Colonic mucosa (tissue), 4 donors: ENCODE measurements at regions not wholly inside any gene's neighbourhood (a gene's known extent, or its start where the extent isn't known, plus 50 kb on each side); places are given as distances from the start of the nearest gene placed in this dataset.

ENCODE experiments used
- DNase-seq: peaks from one replicate; pipeline ENCODE4 v3.0.0-alpha.2; 2020
- H3K27ac ChIP-seq: fragments of 200-600 bp; one replicate; pipeline ENCODE4 v1.8.0; 2021
- H3K27me3 ChIP-seq: fragments of 200-600 bp; one replicate; pipeline ENCODE4 v1.8.0; 2021
- H3K36me3 ChIP-seq: fragments of 200-600 bp; one replicate; pipeline ENCODE4 v1.8.0; 2021
- H3K4me1 ChIP-seq: fragments of 200-600 bp; one replicate; pipeline ENCODE4 v1.8.0; 2021; ENCODE audit warnings: mild to moderate bottlenecking
- H3K4me3 ChIP-seq: fragments of 200-600 bp; one replicate; pipeline ENCODE4 v1.8.0; 2021
- H3K9ac ChIP-seq, 2 donors: one replicate each; pipeline ENCODE4 v1.7.0; 2013; ENCODE audit warnings: control low read depth in 2 of 2, low read depth in 2 of 2, low read length in 2 of 2
- H3K9me3 ChIP-seq: fragments of 200-600 bp; one replicate; pipeline ENCODE4 v1.8.0; 2021
- intact Hi-C: fragments of 100-400 bp; cut with DNase I; formaldehyde crosslinking; loops from one replicate; pipeline ENCODE4 v1.14.1; 2022
- TF ChIP-seq, protein P1 (sequence below): fragments of 200-600 bp; IDR thresholded peaks from one replicate; pipeline ENCODE4 v1.8.0; 2022; ENCODE audit warnings: antibody characterized with exemption, mild to moderate bottlenecking
- donor health status: healthy.
- donor health status: DM: no; HTN: no; CAD: no.
- donor health status: DM: no; HTN: no; CAD: no.

DNA sequence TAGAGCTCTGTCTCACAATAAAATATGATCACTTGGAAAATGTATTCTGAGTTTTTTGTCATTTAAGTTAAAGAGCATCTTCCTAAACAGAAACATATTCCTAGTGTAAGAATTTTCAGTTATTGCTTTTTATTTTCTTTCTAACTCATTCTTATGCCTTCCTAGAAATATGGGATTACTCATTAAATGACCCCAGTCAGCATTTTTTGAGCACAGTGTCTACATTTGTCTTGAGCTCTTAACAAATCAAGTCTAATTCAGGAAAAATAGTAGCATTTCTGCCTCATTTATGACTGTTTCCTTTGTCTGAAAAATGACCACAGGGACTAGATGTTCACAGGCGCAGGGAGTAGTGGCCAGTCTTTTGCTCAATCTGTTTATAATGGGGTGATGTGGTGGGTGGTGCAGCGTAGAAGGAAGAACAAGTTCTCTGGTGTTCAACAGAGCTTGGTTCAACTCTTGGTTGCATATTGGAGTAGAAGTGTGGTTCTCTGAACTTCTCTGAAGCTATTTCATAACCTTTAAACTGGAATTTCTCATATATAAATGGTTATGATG is 267.1 kb downstream of the CYRIA start:
- Histone ChIP-seq H3K27me3 (no peaks in the 10 kb centered on the region), H3K4me1 (no peaks in the 10 kb centered on the region), H3K9ac (no peak overlapping the region), H3K27ac (no peak overlapping the region), H3K9me3 (no peaks in the 10 kb centered on the region), H3K36me3 (no peaks in the 10 kb centered on the region), H3K4me3 (no peak overlapping the region)
- no peak for DNase-seq
- intact Hi-C loops = no loop called here
- TF ChIP-seq, protein P1, sequence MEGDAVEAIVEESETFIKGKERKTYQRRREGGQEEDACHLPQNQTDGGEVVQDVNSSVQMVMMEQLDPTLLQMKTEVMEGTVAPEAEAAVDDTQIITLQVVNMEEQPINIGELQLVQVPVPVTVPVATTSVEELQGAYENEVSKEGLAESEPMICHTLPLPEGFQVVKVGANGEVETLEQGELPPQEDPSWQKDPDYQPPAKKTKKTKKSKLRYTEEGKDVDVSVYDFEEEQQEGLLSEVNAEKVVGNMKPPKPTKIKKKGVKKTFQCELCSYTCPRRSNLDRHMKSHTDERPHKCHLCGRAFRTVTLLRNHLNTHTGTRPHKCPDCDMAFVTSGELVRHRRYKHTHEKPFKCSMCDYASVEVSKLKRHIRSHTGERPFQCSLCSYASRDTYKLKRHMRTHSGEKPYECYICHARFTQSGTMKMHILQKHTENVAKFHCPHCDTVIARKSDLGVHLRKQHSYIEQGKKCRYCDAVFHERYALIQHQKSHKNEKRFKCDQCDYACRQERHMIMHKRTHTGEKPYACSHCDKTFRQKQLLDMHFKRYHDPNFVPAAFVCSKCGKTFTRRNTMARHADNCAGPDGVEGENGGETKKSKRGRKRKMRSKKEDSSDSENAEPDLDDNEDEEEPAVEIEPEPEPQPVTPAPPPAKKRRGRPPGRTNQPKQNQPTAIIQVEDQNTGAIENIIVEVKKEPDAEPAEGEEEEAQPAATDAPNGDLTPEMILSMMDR = no peak

DNA sequence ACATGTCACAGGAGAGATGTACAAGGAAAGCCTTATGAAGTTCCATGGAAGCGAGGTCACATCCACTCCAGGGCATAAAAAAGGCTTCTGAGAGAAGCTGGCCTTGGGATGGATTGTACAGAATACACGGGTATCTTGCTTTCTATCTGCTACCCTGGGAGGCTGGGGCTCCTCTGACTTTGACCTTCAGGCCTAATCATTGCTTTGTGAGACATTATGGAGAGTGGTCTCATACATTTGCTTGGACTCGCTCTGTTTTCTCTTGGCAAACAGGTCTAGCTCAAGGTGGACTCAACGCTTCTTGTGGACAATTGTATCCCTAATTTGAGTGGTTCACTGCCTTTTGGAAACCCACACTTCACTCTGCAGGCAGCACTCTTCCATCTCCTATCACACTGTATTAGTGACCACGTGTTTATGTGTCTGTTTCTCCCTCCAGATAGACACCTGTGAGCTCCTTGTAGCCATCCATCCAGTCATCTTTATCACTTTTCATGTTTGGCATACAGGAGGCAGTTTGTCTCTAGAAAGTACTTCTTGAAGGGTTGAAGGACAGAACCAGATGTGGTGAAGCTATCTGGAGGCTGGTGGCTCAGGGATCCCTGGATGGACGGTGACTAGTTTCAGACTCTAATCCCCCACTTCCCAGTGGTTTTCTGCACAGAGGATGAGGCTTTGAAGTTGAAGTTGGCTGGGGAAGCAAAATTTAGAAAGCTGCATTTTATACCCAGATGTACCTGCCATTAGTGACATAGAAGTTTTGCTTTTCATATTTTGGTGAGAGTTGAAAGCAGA is 267.8 kb downstream of the CYRIA start:
- TF ChIP-seq, protein P1 = no peak
- H3K4me3 ChIP-seq = no peak overlapping the region
- H3K27ac ChIP-seq = no peak overlapping the region
- H3K9me3 ChIP-seq = no peaks in the 10 kb centered on the region
- intact Hi-C loops = no loop called here
- no peaks in the 10 kb centered on the region for H3K27me3 ChIP-seq
- no peaks in the 10 kb centered on the region for H3K4me1 ChIP-seq
- no peak for DNase-seq
- no peaks in the 10 kb centered on the region for H3K36me3 ChIP-seq
- no peak overlapping the region for H3K9ac ChIP-seq

GRCh38 chr2:16396986-16397385 is 268.6 kb downstream of the CYRIA start:
- TF ChIP-seq, protein P1 = no peak
- no peaks in the 10 kb centered on the region for H3K36me3 ChIP-seq
- no peaks in the 10 kb centered on the region for H3K4me1 ChIP-seq
- H3K9ac ChIP-seq = no peak overlapping the region
- no peaks in the 10 kb centered on the region for H3K9me3 ChIP-seq
- DNase-seq = no peak
- no peaks in the 10 kb centered on the region for H3K27me3 ChIP-seq
- H3K4me3 ChIP-seq = no peak overlapping the region
- H3K27ac ChIP-seq = no peak overlapping the region
- intact Hi-C loops = no loop called here

GRCh38 chr2:16396171-16396570 is 269.5 kb downstream of the CYRIA start:
- no peak overlapping the region for H3K9ac ChIP-seq
- intact Hi-C loops = no loop called here
- TF ChIP-seq, protein P1 = no peak
- H3K36me3 ChIP-seq = no peaks in the 10 kb centered on the region
- H3K4me3 ChIP-seq = no peak overlapping the region
- H3K4me1 ChIP-seq = no peaks in the 10 kb centered on the region
- no peaks in the 10 kb centered on the region for H3K9me3 ChIP-seq
- no peaks in the 10 kb centered on the region for H3K27me3 ChIP-seq
- DNase-seq = no peak
- no peak overlapping the region for H3K27ac ChIP-seq

DNA sequence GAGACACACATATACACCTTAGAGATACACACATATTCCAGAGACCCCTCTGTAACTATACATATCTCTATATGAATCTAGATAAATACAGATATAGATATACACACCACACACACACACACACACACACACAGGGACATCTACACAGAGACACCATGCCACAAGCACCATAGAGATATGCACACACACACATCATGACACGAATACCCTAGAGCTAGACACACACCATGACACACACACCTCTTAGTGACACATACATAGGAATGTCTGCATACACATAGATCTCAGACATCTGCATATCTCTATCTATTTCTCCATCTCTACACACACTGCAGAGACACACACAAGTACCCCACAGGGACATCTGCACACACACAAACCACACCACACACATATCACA is 270.0 kb downstream of the CYRIA start:
- no peaks in the 10 kb centered on the region for H3K27me3 ChIP-seq
- H3K36me3 ChIP-seq = no peaks in the 10 kb centered on the region
- no peaks in the 10 kb centered on the region for H3K9me3 ChIP-seq
- no peak overlapping the region for H3K9ac ChIP-seq
- intact Hi-C loops = no loop called here
- H3K4me3 ChIP-seq = no peak overlapping the region
- no peaks in the 10 kb centered on the region for H3K4me1 ChIP-seq
- no peak for DNase-seq
- H3K27ac ChIP-seq = no peak overlapping the region
- TF ChIP-seq, protein P1 = no peak
